ENCODE measurements at regions not wholly inside any gene's neighbourhood (a gene's known extent, or its start where the extent isn't known, plus 50 kb on each side); places are given as distances from the start of the nearest gene placed in this dataset.
A peak's percentile ranks its signal among the peaks of the same experiment; 100 is the strongest.

DNA sequence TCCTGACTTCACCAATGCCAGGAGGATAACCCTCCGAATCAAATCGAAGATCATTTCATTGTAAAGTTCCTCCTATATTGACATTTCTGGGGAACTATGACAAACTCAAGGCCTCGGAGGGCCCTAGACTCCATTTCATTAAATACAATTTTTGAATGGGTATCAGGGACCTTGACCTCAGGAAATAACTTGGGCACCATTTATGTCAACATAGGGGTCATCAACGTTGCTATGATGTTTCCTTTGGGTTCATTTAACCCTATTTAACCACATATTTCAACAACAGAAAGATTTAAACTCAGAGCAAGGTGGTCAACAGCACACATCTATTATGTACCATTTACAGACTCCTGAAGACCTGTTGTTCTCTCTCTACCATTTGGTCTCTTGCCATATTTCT lies 395.1 kb downstream of the TRIML1 start:
- FAIRE-seq (no peak), DNase-seq (no peak)
- H3K9ac ChIP-seq (ENCODE audit: low read length in 3 of 3): no peak overlapping the region
- intact Hi-C loops (cut with DNase I): no loop called here
- H3K27ac ChIP-seq (ENCODE audit: low read depth in 2 of 2, low read length in 2 of 2): no peak overlapping the region
- H3K9me3 ChIP-seq (ENCODE audit: control insufficient read depth in 2 of 3, insufficient read depth in 1 of 3, low read length in 3 of 3): peaks cover 0 to 8% (median 0%) of the 10 kb centered on the region in 3 donors
- H3K4me1 ChIP-seq (ENCODE audit: control insufficient read depth in 2 of 3, insufficient read depth in 2 of 3, low read depth in 1 of 3, low read length in 3 of 3): peaks cover 0 to 4% (median 0%) of the 10 kb centered on the region in 3 donors
- H3K4me3 ChIP-seq (ENCODE audit: low read length in 3 of 3): no peak overlapping the region
- H3K36me3 ChIP-seq (ENCODE audit: control insufficient read depth in 2 of 3, insufficient read depth in 3 of 3, low read length in 3 of 3): no peaks in the 10 kb centered on the region
- TF ChIP-seq CTCF (IDR thresholded peaks at IDR 0.05; ENCODE audit: borderline replicate concordance, extremely low read depth, insufficient read depth): no peak
- no peaks in the 10 kb centered on the region for H3K27me3 ChIP-seq (ENCODE audit: control insufficient read depth, insufficient read depth, low read length)

GRCh38 chr4:188534917-188535316 lies 395.7 kb downstream of the TRIML1 start:
- H3K27ac ChIP-seq (ENCODE audit: low read depth in 2 of 2, low read length in 2 of 2): peak overlapping the region; percentile 29 to 40
- peak in 2 of 5 donors; percentile 24 to 47 for DNase-seq
- peaks cover 0 to 9% (median 0%) of the 10 kb centered on the region in 3 donors for H3K9me3 ChIP-seq (ENCODE audit: control insufficient read depth in 2 of 3, insufficient read depth in 1 of 3, low read length in 3 of 3)
- no peaks in the 10 kb centered on the region for H3K36me3 ChIP-seq (ENCODE audit: control insufficient read depth in 2 of 3, insufficient read depth in 3 of 3, low read length in 3 of 3)
- H3K9ac ChIP-seq (ENCODE audit: low read length in 3 of 3): no peak overlapping the region
- H3K4me1 ChIP-seq (ENCODE audit: control insufficient read depth in 2 of 3, insufficient read depth in 2 of 3, low read depth in 1 of 3, low read length in 3 of 3): peaks cover 0 to 4% (median 0%) of the 10 kb centered on the region in 3 donors
- intact Hi-C loops (cut with DNase I): no loop called here
- no peaks in the 10 kb centered on the region for H3K27me3 ChIP-seq (ENCODE audit: control insufficient read depth, insufficient read depth, low read length)
- no peak overlapping the region for H3K4me3 ChIP-seq (ENCODE audit: low read length in 3 of 3)
- no peak for FAIRE-seq
- TF ChIP-seq CTCF (IDR thresholded peaks at IDR 0.05; ENCODE audit: borderline replicate concordance, extremely low read depth, insufficient read depth): no peak

GRCh38 chr4:188536826-188537225 lies 397.6 kb downstream of the TRIML1 start:
- TF ChIP-seq CTCF (IDR thresholded peaks at IDR 0.05; ENCODE audit: borderline replicate concordance, extremely low read depth, insufficient read depth): no peak
- Histone ChIP-seq H3K27ac (ENCODE audit: low read depth in 2 of 2, low read length in 2 of 2) (no peak overlapping the region), H3K9me3 (ENCODE audit: control insufficient read depth in 2 of 3, insufficient read depth in 1 of 3, low read length in 3 of 3) (peaks cover 0 to 7% (median 0%) of the 10 kb centered on the region in 3 donors), H3K36me3 (ENCODE audit: control insufficient read depth in 2 of 3, insufficient read depth in 3 of 3, low read length in 3 of 3) (no peaks in the 10 kb centered on the region), H3K4me1 (ENCODE audit: control insufficient read depth in 2 of 3, insufficient read depth in 2 of 3, low read depth in 1 of 3, low read length in 3 of 3) (peaks cover 0 to 4% (median 0%) of the 10 kb centered on the region in 3 donors), H3K4me3 (ENCODE audit: low read length in 3 of 3) (no peak overlapping the region), H3K9ac (ENCODE audit: low read length in 3 of 3) (no peak overlapping the region), H3K27me3 (ENCODE audit: control insufficient read depth, insufficient read depth, low read length) (no peaks in the 10 kb centered on the region)
- DNase-seq: no peak
- FAIRE-seq: no peak
- intact Hi-C loops (cut with DNase I): no loop called here

GRCh38 chr4:188550296-188550695 lies 411.1 kb downstream of the TRIML1 start:
- FAIRE-seq: no peak
- Histone ChIP-seq H3K36me3 (ENCODE audit: control insufficient read depth in 2 of 3, insufficient read depth in 3 of 3, low read length in 3 of 3) (no peaks in the 10 kb centered on the region), H3K4me1 (ENCODE audit: control insufficient read depth in 2 of 3, insufficient read depth in 2 of 3, low read depth in 1 of 3, low read length in 3 of 3) (peaks cover 0 to 4% (median 0%) of the 10 kb centered on the region in 3 donors), H3K9ac (ENCODE audit: low read length in 3 of 3) (no peak overlapping the region), H3K4me3 (ENCODE audit: low read length in 3 of 3) (peak overlapping the region in 2 of 3 donors; percentile 22 to 32), H3K9me3 (ENCODE audit: control insufficient read depth in 2 of 3, insufficient read depth in 1 of 3, low read length in 3 of 3) (no peaks in the 10 kb centered on the region), H3K27ac (ENCODE audit: low read depth in 2 of 2, low read length in 2 of 2) (no peak overlapping the region), H3K27me3 (ENCODE audit: control insufficient read depth, insufficient read depth, low read length) (no peaks in the 10 kb centered on the region)
- no peak for TF ChIP-seq CTCF (IDR thresholded peaks at IDR 0.05; ENCODE audit: borderline replicate concordance, extremely low read depth, insufficient read depth)
- DNase-seq: peak in 4 of 5 donors; percentile 34 to 62 (median 36)
- intact Hi-C loops (cut with DNase I): no loop called here
